ENCODE measurements at regions not wholly inside any gene's neighbourhood (a gene's known extent, or its start where the extent isn't known, plus 50 kb on each side); places are given as distances from the start of the nearest gene placed in this dataset.

- TF ChIP-seq CTCF (IDR thresholded peaks at IDR 0.05) (no peak), POLR2A (IDR thresholded peaks at IDR 0.05) (no peak)
Observed at GRCh38 chr18:71238974-71239624, 950.3 kb downstream of the SOCS6 start.
